ENCODE measurements at regions not wholly inside any gene's neighbourhood (a gene's known extent, or its start where the extent isn't known, plus 50 kb on each side); places are given as distances from the start of the nearest gene placed in this dataset.
"Not testable (repeated sequence)": the region's sequence is repeated elsewhere in the genome, so short reads cannot be mapped to it uniquely, and the experiment has no call there.

DNA sequence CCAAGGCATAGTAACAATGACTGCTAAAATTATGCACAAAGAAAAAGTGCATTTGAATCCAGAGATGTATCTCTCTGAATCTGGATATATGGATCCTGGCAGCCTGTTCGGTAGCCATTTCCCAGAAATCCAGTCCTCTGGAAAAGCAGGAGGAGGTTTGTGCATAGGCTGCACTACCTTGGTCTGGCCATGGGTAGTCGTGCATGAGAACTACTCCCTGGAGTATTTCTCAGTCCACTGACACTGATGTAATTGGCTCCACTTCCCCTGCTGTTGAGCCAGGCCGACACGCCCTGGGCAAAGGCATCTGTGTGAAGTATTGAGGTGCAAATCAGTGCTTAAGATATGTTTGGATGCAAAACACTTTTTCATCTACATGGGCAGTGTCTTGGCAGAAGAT, 2793.8 kb downstream of the RPIA start:
- DNase-seq (ENCODE audit: extremely low read depth in 1 of 11, low read depth in 9 of 11, low spot score in 4 of 11) = not testable (repeated sequence)

- DNase-seq (ENCODE audit: extremely low read depth in 1 of 11, low read depth in 9 of 11, low spot score in 4 of 11) = not testable (repeated sequence)
These were observed 2805.9 kb downstream of the RPIA start for GRCh38 chr2:91497129-91498064.

GRCh38 chr2:91498065-91498449, 2806.6 kb downstream of the RPIA start:
- DNase-seq (ENCODE audit: extremely low read depth in 1 of 11, low read depth in 9 of 11, low spot score in 4 of 11) = not testable (repeated sequence)

GRCh38 chr2:91498513-91499250, 2807.2 kb downstream of the RPIA start:
- not testable (repeated sequence) for DNase-seq (ENCODE audit: extremely low read depth in 1 of 11, low read depth in 9 of 11, low spot score in 4 of 11)

GRCh38 chr2:91499431-91500050, 2808.1 kb downstream of the RPIA start:
- not testable (repeated sequence) for DNase-seq (ENCODE audit: extremely low read depth in 1 of 11, low read depth in 9 of 11, low spot score in 4 of 11)

GRCh38 chr2:91500246-91500977, 2808.9 kb downstream of the RPIA start:
- not testable (repeated sequence) for DNase-seq (ENCODE audit: extremely low read depth in 1 of 11, low read depth in 9 of 11, low spot score in 4 of 11)

GRCh38 chr2:91500978-91501310, 2809.5 kb downstream of the RPIA start:
- DNase-seq (ENCODE audit: extremely low read depth in 1 of 11, low read depth in 9 of 11, low spot score in 4 of 11) = not testable (repeated sequence)

DNA sequence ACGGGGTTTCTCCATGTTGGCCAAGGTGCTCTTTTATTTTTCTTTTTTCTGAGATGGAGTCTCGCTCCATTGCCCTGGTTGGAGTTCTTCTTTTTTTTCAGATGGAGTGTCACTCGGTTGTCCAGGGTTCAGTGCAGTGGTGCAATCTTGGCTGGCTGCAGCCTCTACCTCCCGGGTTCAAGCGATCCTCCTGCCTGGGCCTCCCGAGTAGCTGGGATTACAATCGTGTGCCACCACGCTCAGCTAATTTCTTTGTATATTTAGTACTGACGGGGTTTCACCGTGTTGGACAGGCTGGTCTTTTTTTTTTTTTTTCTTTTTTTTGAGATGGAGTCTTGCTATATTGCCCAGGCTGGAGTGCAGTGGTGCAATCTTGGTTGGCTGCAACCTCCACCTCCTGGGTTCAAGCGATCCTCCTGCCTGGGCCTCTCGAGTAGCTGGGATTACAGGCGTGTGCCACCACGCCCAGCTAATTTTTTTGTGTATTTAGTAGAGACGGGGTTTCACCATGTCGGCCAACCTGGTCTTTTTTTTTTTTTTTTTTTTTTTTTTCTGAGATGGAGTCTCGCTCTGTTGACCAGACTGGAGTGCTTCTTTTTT, 2810.1 kb downstream of the RPIA start:
- not testable (repeated sequence) for DNase-seq (ENCODE audit: extremely low read depth in 1 of 11, low read depth in 9 of 11, low spot score in 4 of 11)

GRCh38 chr2:91503572-91503958, 2812.1 kb downstream of the RPIA start:
- DNase-seq (ENCODE audit: extremely low read depth in 1 of 11, low read depth in 9 of 11, low spot score in 4 of 11) = not testable (repeated sequence)

GRCh38 chr2:91503959-91504741, 2812.7 kb downstream of the RPIA start:
- not testable (repeated sequence) for DNase-seq (ENCODE audit: extremely low read depth in 1 of 11, low read depth in 9 of 11, low spot score in 4 of 11)

DNA sequence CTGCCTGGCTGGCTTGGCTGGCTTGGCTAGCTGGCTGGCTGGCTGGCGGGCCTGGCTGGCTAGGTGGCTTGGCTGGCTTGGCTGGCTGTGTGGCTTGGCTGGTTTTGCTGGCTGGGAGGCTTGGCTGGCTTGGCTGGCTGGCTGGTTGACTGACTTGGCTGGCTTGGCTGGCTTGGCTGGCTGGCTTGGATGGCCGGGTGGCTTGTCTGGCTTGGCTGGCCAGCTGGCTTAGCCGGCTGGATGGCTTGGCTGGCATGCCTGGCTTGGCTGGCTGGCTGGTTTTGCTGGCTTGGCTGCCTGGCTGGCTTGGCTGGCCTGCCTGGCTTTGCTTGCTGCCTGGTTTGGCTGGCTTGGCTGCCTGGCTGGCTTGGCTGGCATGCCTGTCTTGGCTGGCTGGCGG, 2817.3 kb downstream of the RPIA start:
- DNase-seq (ENCODE audit: extremely low read depth in 1 of 11, low read depth in 9 of 11, low spot score in 4 of 11) = not testable (repeated sequence)

- not testable (repeated sequence) for DNase-seq (ENCODE audit: extremely low read depth in 1 of 11, low read depth in 9 of 11, low spot score in 4 of 11)
These were observed 2817.8 kb downstream of the RPIA start for GRCh38 chr2:91509276-91509675.

DNA sequence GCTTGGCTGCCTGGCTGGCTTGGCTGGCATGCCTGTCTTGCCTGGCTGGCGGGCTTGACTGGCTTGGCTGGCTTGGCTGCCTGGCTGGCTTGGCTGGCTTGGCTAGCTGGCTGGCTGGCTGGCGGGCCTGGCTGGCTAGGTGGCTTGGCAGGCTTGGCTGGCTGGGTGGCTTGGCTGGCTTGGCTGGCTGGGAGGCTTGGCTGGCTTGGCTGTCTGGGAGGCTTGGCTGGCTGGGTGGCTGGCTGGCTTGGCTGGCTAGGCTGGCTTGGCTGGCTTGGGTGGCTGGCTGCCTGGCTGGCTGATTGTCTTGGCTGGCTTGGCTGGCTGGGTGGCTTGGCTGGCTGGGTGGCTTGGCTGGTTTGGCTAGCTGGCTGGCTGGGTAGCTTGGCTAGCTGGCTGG, 2819.7 kb downstream of the RPIA start:
- not testable (repeated sequence) for DNase-seq (ENCODE audit: extremely low read depth in 1 of 11, low read depth in 9 of 11, low spot score in 4 of 11)

GRCh38 chr2:91515966-91516365, 2824.5 kb downstream of the RPIA start:
- DNase-seq (ENCODE audit: extremely low read depth in 1 of 11, low read depth in 9 of 11, low spot score in 4 of 11) = not testable (repeated sequence)

DNA sequence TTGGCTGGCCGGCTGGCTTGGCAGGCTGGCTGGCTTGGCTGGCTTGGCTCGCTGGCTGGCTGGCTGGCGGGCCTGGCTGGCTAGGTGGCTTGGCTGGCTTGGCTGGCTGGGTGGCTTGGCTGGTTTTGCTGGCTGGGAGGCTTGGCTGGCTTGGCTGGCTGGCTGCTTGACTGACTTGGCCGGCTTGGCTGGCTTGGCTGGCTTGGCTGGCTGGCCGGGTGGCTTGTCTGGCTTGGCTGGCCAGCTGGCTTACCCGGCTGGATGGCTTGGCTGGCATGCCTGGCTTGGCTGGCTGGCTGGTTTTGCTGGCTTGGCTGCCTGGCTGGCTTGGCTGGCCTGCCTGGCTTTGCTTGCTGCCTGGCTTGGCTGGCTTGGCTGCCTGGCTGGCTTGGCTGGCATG, 2825.2 kb downstream of the RPIA start:
- DNase-seq (ENCODE audit: extremely low read depth in 1 of 11, low read depth in 9 of 11, low spot score in 4 of 11) = not testable (repeated sequence)

GRCh38 chr2:91517846-91518245, 2826.4 kb downstream of the RPIA start:
- not testable (repeated sequence) for DNase-seq (ENCODE audit: extremely low read depth in 1 of 11, low read depth in 9 of 11, low spot score in 4 of 11)

DNA sequence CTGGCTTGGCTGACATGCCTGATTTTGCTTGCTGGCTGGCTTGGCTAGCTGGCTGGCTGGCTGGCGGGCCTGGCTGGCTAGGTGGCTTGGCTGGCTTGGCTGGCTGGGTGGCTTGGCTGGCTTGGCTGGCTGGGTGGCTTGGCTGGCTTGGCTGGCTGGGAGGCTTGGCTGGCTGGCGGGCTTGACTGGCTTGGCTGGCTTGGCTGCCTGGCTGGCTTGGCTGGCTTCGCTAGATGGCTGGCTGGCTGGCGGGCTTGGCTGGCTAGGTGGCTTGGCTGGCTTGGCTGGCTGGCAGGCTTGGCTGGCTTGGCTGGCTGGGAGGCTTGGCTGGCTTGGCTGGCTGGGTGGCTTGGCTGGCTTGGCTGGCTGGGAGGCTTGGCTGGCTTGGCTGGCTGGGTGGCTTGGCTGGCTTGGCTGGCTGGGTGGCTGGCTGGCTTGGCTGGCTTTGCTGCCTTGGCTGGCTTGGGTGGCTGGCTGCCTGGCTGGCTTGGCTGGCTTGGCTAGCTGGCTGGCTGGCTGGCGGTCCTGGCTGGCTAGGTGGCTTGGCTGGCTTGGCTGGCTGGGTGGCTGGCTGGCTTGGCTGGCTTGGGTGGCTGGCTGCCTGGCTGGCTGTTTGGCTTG, 2827.0 kb downstream of the RPIA start:
- DNase-seq (ENCODE audit: extremely low read depth in 1 of 11, low read depth in 9 of 11, low spot score in 4 of 11) = not testable (repeated sequence)

Data from renal cortex interstitium (tissue), 11 donors.